Thoracic aorta (tissue), 2 donors: ENCODE measurements at regions not wholly inside any gene's neighbourhood (a gene's known extent, or its start where the extent isn't known, plus 50 kb on each side); places are given as distances from the start of the nearest gene placed in this dataset.

Experiments used
- ATAC-seq: fragments of 150-250 bp; one replicate; pipeline ENCODE4 v1.8.0; 2017; ENCODE audit warnings: low read depth; ENCODE audit not compliant: insufficient number of reproducible peaks, low FRiP score
- DNase-seq: peaks from one replicate; pipeline ENCODE4 v3.0.0-alpha.2; 2020; ENCODE audit warnings: low spot score
- H3K27ac ChIP-seq, 2 donors: fragments of 200-600 bp; sonication (generic); 1 replicate in 1 of 2; 2 replicates in 1 of 2; pipeline ENCODE4 v1.5.1; 2016; ENCODE audit warnings: mild to moderate bottlenecking in 2 of 2, moderate library complexity in 2 of 2
- H3K27me3 ChIP-seq: fragments of 200-600 bp; sonication (generic); replicated peaks from 2 replicates; pipeline ENCODE4 v1.6.0; 2016; ENCODE audit warnings: mild to moderate bottlenecking; ENCODE audit not compliant: insufficient read depth
- H3K36me3 ChIP-seq: fragments of 200-600 bp; sonication (generic); one replicate; pipeline ENCODE4 v1.5.1; 2016
- H3K4me1 ChIP-seq, 2 donors: fragments of 200-600 bp; sonication (generic); 1 replicate in 1 of 2; 2 replicates in 1 of 2; pipeline versions ENCODE4 v1.5.1 to v1.6.0; 2016; ENCODE audit warnings: low read depth in 2 of 2, mild to moderate bottlenecking in 1 of 2; ENCODE audit not compliant: control insufficient read depth in 1 of 2
- H3K4me3 ChIP-seq: fragments of 200-600 bp; sonication (generic); 2 replicates; pipeline ENCODE4 v1.5.1; 2016; ENCODE audit warnings: mild to moderate bottlenecking
- H3K9me3 ChIP-seq: fragments of 200-600 bp; sonication (generic); 2 replicates; pipeline ENCODE4 v1.5.1; 2016
- CTCF ChIP-seq: fragments of 200-600 bp; sonication (generic); IDR thresholded peaks from one replicate; pipeline ENCODE4 v1.5.1; 2019; ENCODE audit warnings: antibody characterized with exemption

- H3K36me3 ChIP-seq = no peaks in the 10 kb centered on the region
- TF ChIP-seq CTCF = no peak
- ATAC-seq (no peak), DNase-seq (no peak)
- no peak overlapping the region for H3K27ac ChIP-seq
- no peaks in the 10 kb centered on the region for H3K9me3 ChIP-seq
- H3K27me3 ChIP-seq = no peaks in the 10 kb centered on the region
- no peaks in the 10 kb centered on the region for H3K4me1 ChIP-seq
- no peak overlapping the region for H3K4me3 ChIP-seq
These were observed 405.0 kb upstream of the TMTC1 start for GRCh38 chr12:30188602-30189326.

- DNase-seq = no peak
- Histone ChIP-seq H3K27me3 (no peaks in the 10 kb centered on the region), H3K36me3 (no peaks in the 10 kb centered on the region), H3K4me3 (no peak overlapping the region), H3K4me1 (no peaks in the 10 kb centered on the region), H3K27ac (no peak overlapping the region), H3K9me3 (no peaks in the 10 kb centered on the region)
- ATAC-seq = no peak
- TF ChIP-seq CTCF = no peak
These were observed 403.7 kb upstream of the TMTC1 start for GRCh38 chr12:30187426-30187825.

- no peaks in the 10 kb centered on the region for H3K27me3 ChIP-seq
- no peak for TF ChIP-seq CTCF
- DNase-seq (no peak), ATAC-seq (no peak)
- H3K9me3 ChIP-seq = no peaks in the 10 kb centered on the region
- no peak overlapping the region for H3K4me3 ChIP-seq
- H3K4me1 ChIP-seq = no peaks in the 10 kb centered on the region
- H3K27ac ChIP-seq = no peak overlapping the region
- H3K36me3 ChIP-seq = no peaks in the 10 kb centered on the region
These were observed 397.6 kb upstream of the TMTC1 start for GRCh38 chr12:30181334-30181733.

DNA sequence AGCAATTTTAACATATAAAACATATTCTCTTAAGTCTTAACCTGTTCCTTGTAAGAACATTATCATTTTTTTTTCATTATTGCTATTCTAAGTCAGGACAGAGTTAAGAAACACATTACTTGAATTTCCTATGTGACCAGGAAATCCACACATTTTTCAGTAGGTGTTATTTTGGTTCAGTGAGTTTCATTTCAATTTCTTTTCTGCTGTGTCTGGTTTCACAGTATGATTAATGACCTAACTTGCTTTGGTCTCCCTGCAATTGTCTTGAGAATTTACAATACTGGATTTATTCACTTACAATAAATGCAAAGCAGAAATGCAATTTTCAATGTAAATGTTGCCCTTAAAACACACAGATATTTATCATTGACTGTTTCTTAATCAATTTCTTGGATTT, 396.9 kb upstream of the TMTC1 start:
- H3K27ac ChIP-seq = no peak overlapping the region
- H3K4me3 ChIP-seq = no peak overlapping the region
- no peak for DNase-seq
- H3K36me3 ChIP-seq = no peaks in the 10 kb centered on the region
- H3K27me3 ChIP-seq = no peaks in the 10 kb centered on the region
- no peak for TF ChIP-seq CTCF
- H3K9me3 ChIP-seq = no peaks in the 10 kb centered on the region
- no peak for ATAC-seq
- H3K4me1 ChIP-seq = no peaks in the 10 kb centered on the region

DNA sequence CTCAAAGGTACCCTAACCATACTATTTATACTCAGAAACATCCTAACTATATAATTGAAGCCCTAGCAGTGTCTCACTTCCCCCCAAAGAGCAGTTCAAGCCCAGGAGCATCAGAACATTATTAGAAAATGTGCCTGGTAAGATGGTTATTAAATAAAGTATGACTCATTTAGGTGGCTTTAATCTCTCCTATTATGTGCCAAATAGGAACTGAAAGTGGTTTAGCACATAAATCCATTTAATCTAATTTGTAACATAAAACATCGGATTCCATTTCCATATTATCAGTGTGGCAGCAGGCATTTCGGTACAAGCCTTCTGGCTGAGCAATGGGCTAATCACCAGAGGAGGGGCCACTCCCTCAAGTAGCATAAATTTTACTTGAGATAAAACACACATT, 395.2 kb upstream of the TMTC1 start:
- Histone ChIP-seq H3K4me3 (no peak overlapping the region), H3K36me3 (no peaks in the 10 kb centered on the region), H3K4me1 (no peaks in the 10 kb centered on the region), H3K27me3 (no peaks in the 10 kb centered on the region), H3K9me3 (no peaks in the 10 kb centered on the region), H3K27ac (no peak overlapping the region)
- TF ChIP-seq CTCF = no peak
- ATAC-seq (no peak), DNase-seq (no peak)
